H1 (cell line): ENCODE measurements at regions not wholly inside any gene's neighbourhood (a gene's known extent, or its start where the extent isn't known, plus 50 kb on each side); places are given as distances from the start of the nearest gene placed in this dataset.

Source experiments
- ATF2 ChIP-seq: IDR thresholded peaks from 2 replicates; pipeline ENCODE4 v1.6.1; 2012; ENCODE audit warnings: low read length, inconsistent platforms
- ATF3 ChIP-seq: IDR thresholded peaks from 2 replicates; pipeline ENCODE4 v1.6.1; 2011; ENCODE audit warnings: low read depth, mild to moderate bottlenecking, low read length; ENCODE audit not compliant: insufficient read depth
- BRCA1 ChIP-seq: IDR thresholded peaks from 2 replicates; pipeline ENCODE4 v1.6.1; 2012; ENCODE audit warnings: low read depth, low read length, improper control_type of control experiment
- CHD7 ChIP-seq: fragments of 300-600 bp; sonication (generic); IDR thresholded peaks from 2 replicates; pipeline ENCODE4 v1.7.1; 2012; ENCODE audit warnings: low read length, moderate library complexity, mild to moderate bottlenecking, inconsistent platforms; ENCODE audit not compliant: insufficient replicate concordance
- POLR2A ChIP-seq, 2 experiments: IDR thresholded peaks; 1 replicate in 1 of 2; 2 replicates in 1 of 2; pipeline ENCODE4 v1.6.1; 2011; ENCODE audit warnings: low read depth in 2 of 2, low read length in 2 of 2, mild to moderate bottlenecking in 2 of 2; ENCODE audit errors: control extremely low read depth in 1 of 2
- POU5F1 ChIP-seq: IDR thresholded peaks from 2 replicates; pipeline ENCODE4 v1.6.1; 2011; ENCODE audit warnings: low read depth, mild to moderate bottlenecking, low read length, moderate library complexity
- SIX5 ChIP-seq: IDR thresholded peaks from 2 replicates; pipeline ENCODE4 v1.6.1; 2011; ENCODE audit warnings: mild to moderate bottlenecking, low read depth, low read length
- SP1 ChIP-seq: IDR thresholded peaks from 2 replicates; pipeline ENCODE4 v1.6.1; 2011; ENCODE audit warnings: low read depth, low read length
- SP2 ChIP-seq: IDR thresholded peaks from 2 replicates; pipeline ENCODE4 v1.6.1; 2012; ENCODE audit warnings: mild to moderate bottlenecking, low read length, inconsistent platforms
- SRF ChIP-seq: IDR thresholded peaks from 2 replicates; pipeline ENCODE4 v1.6.1; 2011; ENCODE audit warnings: mild to moderate bottlenecking, low read depth, low read length, moderate library complexity
- TEAD4 ChIP-seq: IDR thresholded peaks from 2 replicates; pipeline ENCODE4 v1.6.1; 2012; ENCODE audit warnings: low read depth, low read length, inconsistent platforms, mixed read lengths
- ZNF274 ChIP-seq: IDR thresholded peaks from 2 replicates; pipeline ENCODE4 v1.7.0; 2012; ENCODE audit warnings: low read length, borderline replicate concordance; ENCODE audit errors: extremely low read depth

- TF ChIP-seq CHD7 (no peak), ATF2 (no peak), SP1 (no peak), ATF3 (no peak), SRF (no peak), ZNF274 (no peak), BRCA1 (no peak), SIX5 (no peak), POU5F1 (no peak), POLR2A (IDR thresholded peaks at IDR 0.05; ENCODE audit: control extremely low read depth in 1 of 2, low read depth in 2 of 2, low read length in 2 of 2) (no peak), SP2 (no peak), TEAD4 (no peak)
- TF ChIP-seq, all 59 proteins: peak for 0
These were observed 934.2 kb downstream of the CDH9 start (continued) for GRCh38 chr5:26104175-26104574.
